Mammary epithelial cell (primary cell): ENCODE measurements at regions not wholly inside any gene's neighbourhood (a gene's known extent, or its start where the extent isn't known, plus 50 kb on each side); places are given as distances from the start of the nearest gene placed in this dataset.

ENCODE experiments used
- EZH2 ChIP-seq: IDR thresholded peaks from 2 replicates; pipeline ENCODE4 v1.6.1; 2012; ENCODE audit warnings: low read length, inconsistent platforms, borderline replicate concordance
- TF ChIP-seq, protein P1 (sequence below), 2 donors: IDR thresholded peaks in 1 of 2; conservative IDR thresholded peaks in 1 of 2; 2 replicates each; pipeline ENCODE4 v1.5.1; 2011 to 2012; ENCODE audit warnings: inconsistent platforms in 2 of 2, low read length in 2 of 2, mild to moderate bottlenecking in 2 of 2, control low read depth in 1 of 2, low read depth in 1 of 2; ENCODE audit not compliant: insufficient read depth in 1 of 2; ENCODE audit errors: extremely low read depth in 1 of 2

GRCh38 chr11:23933721-23934120 lies 563.1 kb upstream of the LUZP2 start:
- TF ChIP-seq, protein P1, sequence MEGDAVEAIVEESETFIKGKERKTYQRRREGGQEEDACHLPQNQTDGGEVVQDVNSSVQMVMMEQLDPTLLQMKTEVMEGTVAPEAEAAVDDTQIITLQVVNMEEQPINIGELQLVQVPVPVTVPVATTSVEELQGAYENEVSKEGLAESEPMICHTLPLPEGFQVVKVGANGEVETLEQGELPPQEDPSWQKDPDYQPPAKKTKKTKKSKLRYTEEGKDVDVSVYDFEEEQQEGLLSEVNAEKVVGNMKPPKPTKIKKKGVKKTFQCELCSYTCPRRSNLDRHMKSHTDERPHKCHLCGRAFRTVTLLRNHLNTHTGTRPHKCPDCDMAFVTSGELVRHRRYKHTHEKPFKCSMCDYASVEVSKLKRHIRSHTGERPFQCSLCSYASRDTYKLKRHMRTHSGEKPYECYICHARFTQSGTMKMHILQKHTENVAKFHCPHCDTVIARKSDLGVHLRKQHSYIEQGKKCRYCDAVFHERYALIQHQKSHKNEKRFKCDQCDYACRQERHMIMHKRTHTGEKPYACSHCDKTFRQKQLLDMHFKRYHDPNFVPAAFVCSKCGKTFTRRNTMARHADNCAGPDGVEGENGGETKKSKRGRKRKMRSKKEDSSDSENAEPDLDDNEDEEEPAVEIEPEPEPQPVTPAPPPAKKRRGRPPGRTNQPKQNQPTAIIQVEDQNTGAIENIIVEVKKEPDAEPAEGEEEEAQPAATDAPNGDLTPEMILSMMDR (conservative IDR thresholded peaks at IDR 0.05 in 1 of 2, IDR thresholded peaks at IDR 0.05 in 1 of 2; ENCODE audit: extremely low read depth in 1 of 2, insufficient read depth in 1 of 2, low read depth in 1 of 2, low read length in 2 of 2): no peak
- no peak for TF ChIP-seq EZH2
